Stimulated activated naive CD4-positive, alpha-beta T cell treated with Interleukin-2 at 50 U/mL for 16 hours (primary cell): ENCODE measurements at regions not wholly inside any gene's neighbourhood (a gene's known extent, or its start where the extent isn't known, plus 50 kb on each side); places are given as distances from the start of the nearest gene placed in this dataset.

Source experiments
- DNase-seq: peaks from one replicate; lab custom pipeline; 2025; lab: John Stamatoyannopoulos, UW

GRCh38 chr17:14762736-14763479 lies 462.0 kb downstream of the HS3ST3B1 start:
- no peak for DNase-seq

- no peak for DNase-seq
These were observed 460.0 kb downstream of the HS3ST3B1 start for GRCh38 chr17:14760719-14761411.

- DNase-seq = no peak
These were observed 459.3 kb downstream of the HS3ST3B1 start for GRCh38 chr17:14760212-14760611.

GRCh38 chr17:14759325-14759724 lies 458.4 kb downstream of the HS3ST3B1 start:
- no peak for DNase-seq

- DNase-seq = no peak
These were observed 455.6 kb downstream of the HS3ST3B1 start for GRCh38 chr17:14756479-14756878.

- DNase-seq = no peak
These were observed 454.1 kb downstream of the HS3ST3B1 start for GRCh38 chr17:14755002-14755401.

- no peak for DNase-seq
These were observed 452.5 kb downstream of the HS3ST3B1 start for GRCh38 chr17:14753383-14753782.

GRCh38 chr17:14752011-14752410 lies 451.1 kb downstream of the HS3ST3B1 start:
- DNase-seq = no peak

- no peak for DNase-seq
These were observed 450.0 kb downstream of the HS3ST3B1 start for GRCh38 chr17:14750866-14751265.

- DNase-seq = no peak
These were observed 448.4 kb downstream of the HS3ST3B1 start for GRCh38 chr17:14749269-14749668.

GRCh38 chr17:14748036-14748710 lies 447.3 kb downstream of the HS3ST3B1 start:
- no peak for DNase-seq

GRCh38 chr17:14747603-14747950 lies 446.7 kb downstream of the HS3ST3B1 start:
- DNase-seq = no peak

GRCh38 chr17:14746822-14747602 lies 446.1 kb downstream of the HS3ST3B1 start:
- DNase-seq = no peak

GRCh38 chr17:14745541-14745940 lies 444.7 kb downstream of the HS3ST3B1 start:
- DNase-seq = no peak

GRCh38 chr17:14744761-14745473 lies 444.0 kb downstream of the HS3ST3B1 start:
- no peak for DNase-seq

- DNase-seq = no peak
These were observed 440.6 kb downstream of the HS3ST3B1 start for GRCh38 chr17:14741491-14741890.

- DNase-seq = no peak
These were observed 439.0 kb downstream of the HS3ST3B1 start for GRCh38 chr17:14739656-14740431.

- DNase-seq = no peak
These were observed 437.7 kb downstream of the HS3ST3B1 start for GRCh38 chr17:14738652-14738988.

- no peak for DNase-seq
These were observed 437.2 kb downstream of the HS3ST3B1 start for GRCh38 chr17:14737984-14738651.

GRCh38 chr17:14736631-14737030 lies 435.8 kb downstream of the HS3ST3B1 start:
- DNase-seq = no peak
